ENCODE measurements at regions not wholly inside any gene's neighbourhood (a gene's known extent, or its start where the extent isn't known, plus 50 kb on each side); places are given as distances from the start of the nearest gene placed in this dataset.

GRCh38 chr12:27896419-27896990 lies 76.0 kb downstream of the PTHLH start:
- Histone ChIP-seq H3K79me2 (ENCODE audit: low read length) (no peaks in the 10 kb centered on the region), H3F3A (ENCODE audit: low read length, unreplicated experiment) (no peaks in the 10 kb centered on the region), H2AFZ (ENCODE audit: low read length) (no peak overlapping the region), H3K9me3 (ENCODE audit: low read length) (no peaks in the 10 kb centered on the region), H3K9me2 (replicated peaks; ENCODE audit: low read length) (0 out of 2 replicates have a peak, but pooled peaks cover 3% of the 10 kb centered on the region), H4K20me1 (ENCODE audit: low read length) (no peaks in the 10 kb centered on the region), H3K27ac (ENCODE audit: low read length) (no peak overlapping the region), H3K27me3 (ENCODE audit: low read length) (no peaks in the 10 kb centered on the region), H3K4me1 (ENCODE audit: insufficient read depth, low read length) (peaks cover 10% of the 10 kb centered on the region), H3K36me3 (ENCODE audit: low read depth, low read length) (no peaks in the 10 kb centered on the region), H3K9ac (ENCODE audit: low read length) (no peak overlapping the region), H3K4me3 (ENCODE audit: low read length) (no peak overlapping the region), H3K4me2 (ENCODE audit: low read length) (no peak overlapping the region)
- ATAC-seq (no peak), DNase-seq (no peak)
- ChIA-PET POLR2A (ENCODE audit: unreplicated experiment) (no interaction called here), CTCF (no interaction called here)
- no TSS peak for BruUV-seq (replicated peaks)
- intact Hi-C loops (cut with micrococcal nuclease), result no loop called here
- TF ChIP-seq CTCF (conservative IDR thresholded peaks at IDR 0.05; ENCODE audit: low read depth, low read length) (no peak), EZH2 (IDR thresholded peaks at IDR 0.05; ENCODE audit: low read length, unreplicated experiment) (no peak), EZH2phosphoT487 (IDR thresholded peaks at IDR 0.05; ENCODE audit: borderline replicate concordance, low read length) (no peak)

GRCh38 chr12:27894309-27894708 lies 78.2 kb downstream of the PTHLH start:
- H3K4me2 ChIP-seq (ENCODE audit: low read length), result no peak overlapping the region
- H3K27me3 ChIP-seq (ENCODE audit: low read length), result no peaks in the 10 kb centered on the region
- H3K27ac ChIP-seq (ENCODE audit: low read length), result no peak overlapping the region
- ATAC-seq (no peak), DNase-seq (no peak)
- BruUV-seq (replicated peaks), result no TSS peak
- H4K20me1 ChIP-seq (ENCODE audit: low read length), result no peaks in the 10 kb centered on the region
- H2AFZ ChIP-seq (ENCODE audit: low read length), result no peak overlapping the region
- H3K9ac ChIP-seq (ENCODE audit: low read length), result no peak overlapping the region
- ChIA-PET POLR2A (ENCODE audit: unreplicated experiment) (no interaction called here), CTCF (no interaction called here)
- no peak overlapping the region for H3K4me3 ChIP-seq (ENCODE audit: low read length)
- H3K9me3 ChIP-seq (ENCODE audit: low read length), result no peaks in the 10 kb centered on the region
- no peaks in the 10 kb centered on the region for H3K36me3 ChIP-seq (ENCODE audit: low read depth, low read length)
- TF ChIP-seq EZH2 (IDR thresholded peaks at IDR 0.05; ENCODE audit: low read length, unreplicated experiment), result no peak
- no peak for TF ChIP-seq EZH2phosphoT487 (IDR thresholded peaks at IDR 0.05; ENCODE audit: borderline replicate concordance, low read length)
- no peak for TF ChIP-seq CTCF (conservative IDR thresholded peaks at IDR 0.05; ENCODE audit: low read depth, low read length)
- H3F3A ChIP-seq (ENCODE audit: low read length, unreplicated experiment), result no peaks in the 10 kb centered on the region
- intact Hi-C loops (cut with micrococcal nuclease), result no loop called here
- H3K4me1 ChIP-seq (ENCODE audit: insufficient read depth, low read length), result peaks cover 9% of the 10 kb centered on the region
- H3K79me2 ChIP-seq (ENCODE audit: low read length), result no peaks in the 10 kb centered on the region
- no peaks in the 10 kb centered on the region for H3K9me2 ChIP-seq (replicated peaks; ENCODE audit: low read length)

GRCh38 chr12:27879708-27880107 lies 92.8 kb downstream of the PTHLH start:
- H3K4me3 ChIP-seq (ENCODE audit: low read length), result no peak overlapping the region
- no peaks in the 10 kb centered on the region for H3K9me2 ChIP-seq (replicated peaks; ENCODE audit: low read length)
- H3K27ac ChIP-seq (ENCODE audit: low read length), result no peak overlapping the region
- intact Hi-C loops (cut with micrococcal nuclease), result no loop called here
- TF ChIP-seq CTCF (conservative IDR thresholded peaks at IDR 0.05; ENCODE audit: low read depth, low read length) (no peak), EZH2 (IDR thresholded peaks at IDR 0.05; ENCODE audit: low read length, unreplicated experiment) (no peak), EZH2phosphoT487 (IDR thresholded peaks at IDR 0.05; ENCODE audit: borderline replicate concordance, low read length) (no peak)
- BruUV-seq (replicated peaks), result no TSS peak
- ATAC-seq (no peak), DNase-seq (no peak)
- no peaks in the 10 kb centered on the region for H3K36me3 ChIP-seq (ENCODE audit: low read depth, low read length)
- ChIA-PET CTCF (no interaction called here), POLR2A (ENCODE audit: unreplicated experiment) (no interaction called here)
- no peak overlapping the region for H2AFZ ChIP-seq (ENCODE audit: low read length)
- H3K79me2 ChIP-seq (ENCODE audit: low read length), result no peaks in the 10 kb centered on the region
- H4K20me1 ChIP-seq (ENCODE audit: low read length), result no peaks in the 10 kb centered on the region
- H3K4me2 ChIP-seq (ENCODE audit: low read length), result no peak overlapping the region
- no peaks in the 10 kb centered on the region for H3K27me3 ChIP-seq (ENCODE audit: low read length)
- H3K4me1 ChIP-seq (ENCODE audit: insufficient read depth, low read length), result no peaks in the 10 kb centered on the region
- no peak overlapping the region for H3K9ac ChIP-seq (ENCODE audit: low read length)
- no peaks in the 10 kb centered on the region for H3F3A ChIP-seq (ENCODE audit: low read length, unreplicated experiment)
- H3K9me3 ChIP-seq (ENCODE audit: low read length), result no peaks in the 10 kb centered on the region
